NCI-H345 (cell line): ENCODE measurements at regions not wholly inside any gene's neighbourhood (a gene's known extent, or its start where the extent isn't known, plus 50 kb on each side); places are given as distances from the start of the nearest gene placed in this dataset.

Source experiments
- DNase-seq: peaks from one replicate; lab custom pipeline; 2025; lab: John Stamatoyannopoulos, UW

GRCh38 chr9:28024676-28025075, 451.4 kb upstream of the C9orf72 start:
- DNase-seq: no peak

- no peak for DNase-seq
Measured at GRCh38 chr9:28025186-28025585, 451.9 kb upstream of the C9orf72 start.

- DNase-seq: no peak
Measured at GRCh38 chr9:28031521-28032267, 458.4 kb upstream of the C9orf72 start.

- no peak for DNase-seq
Measured at GRCh38 chr9:28032268-28032590, 458.9 kb upstream of the C9orf72 start.

- DNase-seq: no peak
Measured at GRCh38 chr9:28034242-28034641, 461.0 kb upstream of the C9orf72 start.

- no peak for DNase-seq
Measured at GRCh38 chr9:28037968-28038367, 464.7 kb upstream of the C9orf72 start.

- DNase-seq: no peak
Measured at GRCh38 chr9:28045051-28045450, 471.8 kb upstream of the C9orf72 start.

GRCh38 chr9:28050046-28050445, 476.8 kb upstream of the C9orf72 start:
- DNase-seq: no peak

GRCh38 chr9:28050941-28051340, 477.7 kb upstream of the C9orf72 start:
- no peak for DNase-seq

GRCh38 chr9:28051559-28052503, 478.6 kb upstream of the C9orf72 start:
- DNase-seq: no peak

- no peak for DNase-seq
Measured at GRCh38 chr9:28053096-28053777, 480.0 kb upstream of the C9orf72 start.

- DNase-seq: no peak
Measured at GRCh38 chr9:28056006-28056405, 482.7 kb upstream of the C9orf72 start.

GRCh38 chr9:28056466-28056865, 483.2 kb upstream of the C9orf72 start:
- DNase-seq: no peak

- DNase-seq: no peak
Measured at GRCh38 chr9:28059192-28059591, 485.9 kb upstream of the C9orf72 start.

GRCh38 chr9:28064241-28064815, 491.0 kb upstream of the C9orf72 start:
- DNase-seq: no peak

- peak; percentile 21 for DNase-seq
Measured at GRCh38 chr9:28073270-28073669, 500.0 kb upstream of the C9orf72 start.

GRCh38 chr9:28079677-28080076, 506.4 kb upstream of the C9orf72 start:
- DNase-seq: no peak

GRCh38 chr9:28082671-28083070, 509.4 kb upstream of the C9orf72 start:
- no peak for DNase-seq

- no peak for DNase-seq
Measured at GRCh38 chr9:28086881-28087280, 513.6 kb upstream of the C9orf72 start.

GRCh38 chr9:28092981-28093936, 520.0 kb upstream of the C9orf72 start:
- peak; percentile 81 for DNase-seq

- DNase-seq: no peak
Measured at GRCh38 chr9:28101509-28101908, 528.2 kb upstream of the C9orf72 start.
